A549 (cell line): ENCODE measurements at regions not wholly inside any gene's neighbourhood (a gene's known extent, or its start where the extent isn't known, plus 50 kb on each side); places are given as distances from the start of the nearest gene placed in this dataset.

Source experiments
- ATAC-seq, 2 experiments: fragments of 200-7000 bp in 1 of 2; fragments of >200 bp in 1 of 2; cut with Nextera tagmentation in 1 of 2; cut with Tn5 transposase in 1 of 2; 3 replicates each; pipeline versions ENCODE4 v1.8.0 to v1.9.1; 2018 to 2020; ENCODE audit warnings: mild to moderate bottlenecking in 1 of 2, moderate library complexity in 1 of 2
- CTCF ChIA-PET: fragments of 300-600 bp; sonication (Branson Sonifier 250); formaldehyde crosslinking; extraction: SDS; loops from one replicate; lab custom pipeline; 2021; ENCODE audit warnings: antibody characterized with exemption, inconsistent platforms; lab: Yijun Ruan, JAX
- POLR2A ChIA-PET: fragments of 350-600 bp; formaldehyde crosslinking; extraction: SDS; loops from one replicate; lab custom pipeline; 2021; ENCODE audit warnings: antibody characterized with exemption, inconsistent platforms; lab: Yijun Ruan, JAX
- DNase-seq, 2 experiments: peaks; one replicate each; pipeline versions ENCODE4 v3.0.0 to v3.0.0-alpha.2; 2011 to 2016; ENCODE audit warnings: low read depth in 1 of 2, low spot score in 1 of 2
- FAIRE-seq: peaks from 2 replicates; lab custom pipeline; 2011; peaks lifted over from hg19 to GRCh38; lab: Jason Lieb, UNC
- H3K27ac ChIP-seq, 2 experiments: fragments of >200 bp; sonication (Bioruptor Twin); formaldehyde crosslinking; 3 replicates each; pipeline ENCODE4 v1.5.1; 2016 to 2017
- H3K4me1 ChIP-seq: fragments of >200 bp; sonication (Bioruptor Twin); formaldehyde crosslinking; 3 replicates; pipeline ENCODE4 v1.6.1; 2016
- H3K4me2 ChIP-seq: fragments of >200 bp; sonication (Bioruptor Twin); formaldehyde crosslinking; 3 replicates; pipeline ENCODE4 v1.6.1; 2016
- H3K4me3 ChIP-seq: fragments of >200 bp; sonication (Bioruptor Twin); formaldehyde crosslinking; 3 replicates; pipeline ENCODE4 v1.5.1; 2016
- H3K9me3 ChIP-seq: fragments of >200 bp; sonication (Bioruptor Twin); formaldehyde crosslinking; 3 replicates; pipeline ENCODE4 v1.6.1; 2016
- CTCF ChIP-seq: fragments of >200 bp; sonication (Bioruptor Twin); formaldehyde crosslinking; IDR thresholded peaks from 3 replicates; pipeline ENCODE4 v1.5.1; 2016
- E2F6 ChIP-seq: IDR thresholded peaks from 2 replicates; pipeline ENCODE4 v1.6.1; 2012; ENCODE audit warnings: low read depth, borderline replicate concordance
- EHF ChIP-seq: fragments of 250-450 bp; sonication (Bioruptor Pico); IDR thresholded peaks from 2 replicates; pipeline ENCODE4 v1.5.0; 2020; ENCODE audit warnings: mild to moderate bottlenecking
- EHMT2 ChIP-seq: fragments of 200-600 bp; sonication (generic); IDR thresholded peaks from 2 replicates; pipeline ENCODE4 v1.6.1; 2016; ENCODE audit warnings: antibody characterized with exemption, low read depth, mild to moderate bottlenecking, moderate library complexity
- FOSB ChIP-seq: fragments of 250-450 bp; sonication (Bioruptor Pico); IDR thresholded peaks from 2 replicates; pipeline ENCODE4 v1.5.0; 2020; ENCODE audit warnings: mild to moderate bottlenecking, moderate library complexity
- FOSL2 ChIP-seq, 2 experiments: fragments of 450-650 bp in 1 of 2; fragments of >200 bp in 1 of 2; sonication (Bioruptor Twin) in 1 of 2; formaldehyde crosslinking; IDR thresholded peaks; 2 replicates each; pipeline versions ENCODE4 v1.5.0 to v1.6.1; 2016 to 2020; ENCODE audit warnings: mild to moderate bottlenecking in 1 of 2, moderate library complexity in 1 of 2
- GATA3 ChIP-seq: IDR thresholded peaks from 2 replicates; pipeline ENCODE4 v1.6.1; 2012; ENCODE audit warnings: borderline replicate concordance
- HMGXB4 ChIP-seq: fragments of 250-450 bp; sonication (Bioruptor Pico); IDR thresholded peaks from 2 replicates; pipeline ENCODE4 v1.5.0; 2021; ENCODE audit warnings: mild to moderate bottlenecking, moderate library complexity, borderline replicate concordance
- HOXA7 ChIP-seq: fragments of 250-450 bp; sonication (Bioruptor Pico); IDR thresholded peaks from 2 replicates; pipeline ENCODE4 v1.5.0; 2020; ENCODE audit warnings: mild to moderate bottlenecking, moderate library complexity
- JUN ChIP-seq, 2 experiments: fragments of >200 bp; sonication (Bioruptor Twin); formaldehyde crosslinking; IDR thresholded peaks; 2 replicates in 1 of 2; 3 replicates in 1 of 2; pipeline ENCODE4 v1.6.1; 2016 to 2017
- KDM1A ChIP-seq: fragments of 200-600 bp; sonication (generic); IDR thresholded peaks from 2 replicates; pipeline ENCODE4 v1.6.1; 2016; ENCODE audit warnings: low read depth, mild to moderate bottlenecking
- NFE2L2 ChIP-seq: fragments of 150-350 bp; conservative IDR thresholded peaks from 2 replicates; pipeline ENCODE4 v1.6.1; 2014; ENCODE audit warnings: low read length
- NPAS2 ChIP-seq: fragments of 250-450 bp; sonication (Bioruptor Pico); IDR thresholded peaks from 2 replicates; pipeline ENCODE4 v1.8.0; 2022; ENCODE audit warnings: mild to moderate bottlenecking, moderate library complexity, borderline replicate concordance
- POLR2AphosphoS2 ChIP-seq: conservative IDR thresholded peaks from 2 replicates; pipeline ENCODE4 v1.6.1; 2012; ENCODE audit warnings: low read length, improper control_type of control experiment, inconsistent platforms
- RAD21 ChIP-seq, 2 experiments: fragments of >200 bp in 1 of 2; sonication (Bioruptor Twin) in 1 of 2; formaldehyde crosslinking in 1 of 2; IDR thresholded peaks in 1 of 2; conservative IDR thresholded peaks in 1 of 2; 2 replicates in 1 of 2; 3 replicates in 1 of 2; pipeline ENCODE4 v1.6.1; 2012 to 2018; ENCODE audit warnings: inconsistent platforms in 1 of 2
- RCOR1 ChIP-seq: fragments of 150-350 bp; IDR thresholded peaks from 2 replicates; pipeline ENCODE4 v1.6.1; 2014; ENCODE audit warnings: antibody characterized with exemption, low read length, low read depth
- REST ChIP-seq: fragments of 200-600 bp; sonication (generic); IDR thresholded peaks from 2 replicates; pipeline ENCODE4 v1.6.1; 2016; ENCODE audit warnings: antibody characterized with exemption, mild to moderate bottlenecking, moderate library complexity
- SMC3 ChIP-seq: fragments of >200 bp; sonication (Bioruptor Twin); formaldehyde crosslinking; IDR thresholded peaks from 3 replicates; pipeline ENCODE4 v1.6.1; 2018; ENCODE audit warnings: inconsistent platforms
- SREBF2 ChIP-seq: fragments of 450-650 bp; IDR thresholded peaks from 2 replicates; pipeline ENCODE4 v1.6.1; 2014; ENCODE audit warnings: mild to moderate bottlenecking, moderate library complexity
- ZC3H11A ChIP-seq: fragments of 450-650 bp; IDR thresholded peaks from 2 replicates; pipeline ENCODE4 v1.6.1; 2014; ENCODE audit warnings: antibody characterized with exemption, mild to moderate bottlenecking
- ZFP36 ChIP-seq: fragments of 450-650 bp; IDR thresholded peaks from 2 replicates; pipeline ENCODE4 v1.6.1; 2014; ENCODE audit warnings: borderline replicate concordance; ENCODE audit not compliant: partially characterized antibody
- ZSCAN20 ChIP-seq: fragments of 250-450 bp; sonication (Bioruptor Pico); IDR thresholded peaks from 2 replicates; pipeline ENCODE4 v1.8.0; 2022; ENCODE audit warnings: mild to moderate bottlenecking, moderate library complexity
- WGBS: methylation state at CpG from one replicate; pipeline ENCODE4 v1.1.6; 2017; ENCODE audit errors: missing lambda C conversion rate; 5-methylcytosine and 5-hydroxymethylcytosine counted together
- TF ChIP-seq, protein P1 (sequence below): IDR thresholded peaks from 2 replicates; pipeline ENCODE4 v1.6.1; 2012

- 39% methylated on average over 3 of the region's 3 CpGs for WGBS
- TF ChIP-seq GATA3 (no peak), NFE2L2 (no peak), HOXA7 (CRISPR knock-in tag) (no peak)
- Histone ChIP-seq H3K4me2 (no peak overlapping the region), H3K4me1 (no peaks in the 10 kb centered on the region), H3K27ac (no peak overlapping the region), H3K4me3 (no peak overlapping the region), H3K9me3 (no peaks in the 10 kb centered on the region)
- ChIA-PET POLR2A (no interaction called here), CTCF (no interaction called here)
- FAIRE-seq (no peak), DNase-seq (no peak), ATAC-seq (no peak)
These were observed 483.0 kb upstream of the NDST4 start for GRCh38 chr4:115596265-115597001.

DNA sequence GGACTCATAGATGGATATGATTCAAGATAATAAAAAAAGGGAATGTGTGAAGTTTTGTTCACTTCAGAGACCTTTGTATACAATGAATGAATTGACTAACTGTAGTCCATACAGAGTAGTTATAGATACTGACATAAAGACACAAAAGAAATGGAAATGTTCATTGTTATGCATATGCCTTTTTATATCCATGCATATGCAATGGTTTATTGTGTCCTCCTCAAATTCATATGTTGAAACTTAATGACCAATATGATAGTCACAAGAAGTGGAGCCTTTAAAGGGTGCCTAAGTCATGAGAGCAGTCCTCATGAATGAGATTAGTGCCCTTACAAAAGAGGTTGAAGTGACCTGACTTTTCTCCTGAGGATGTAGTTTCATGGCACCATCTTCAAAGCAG is 467.5 kb upstream of the NDST4 start:
- Histone ChIP-seq H3K4me2 (no peak overlapping the region), H3K9me3 (no peaks in the 10 kb centered on the region), H3K27ac (no peak overlapping the region), H3K4me1 (no peaks in the 10 kb centered on the region), H3K4me3 (no peak overlapping the region)
- ChIA-PET CTCF (no interaction called here), POLR2A (no interaction called here)
- ATAC-seq (no peak), FAIRE-seq (no peak), DNase-seq (no peak)
- TF ChIP-seq FOSL2 (IDR thresholded peaks at IDR 0.05), result no peak
- no peak for TF ChIP-seq FOSL2 (CRISPR knock-in tag; IDR thresholded peaks at IDR 0.05)
- TF ChIP-seq HOXA7 (CRISPR knock-in tag), result no peak
- TF ChIP-seq EHF (CRISPR knock-in tag), result no peak
- no peak for TF ChIP-seq RAD21 (conservative IDR thresholded peaks at IDR 0.05 in 1 of 2, IDR thresholded peaks at IDR 0.05 in 1 of 2)
- TF ChIP-seq SMC3, result no peak
- no peak for TF ChIP-seq SREBF2
- TF ChIP-seq JUN (IDR thresholded peaks at IDR 0.05), result no peak
- TF ChIP-seq CTCF, result no peak
- TF ChIP-seq FOSB (CRISPR knock-in tag), result no peak
- TF ChIP-seq KDM1A, result no peak
- TF ChIP-seq ZC3H11A, result no peak
- TF ChIP-seq POLR2AphosphoS2, result no peak

DNA sequence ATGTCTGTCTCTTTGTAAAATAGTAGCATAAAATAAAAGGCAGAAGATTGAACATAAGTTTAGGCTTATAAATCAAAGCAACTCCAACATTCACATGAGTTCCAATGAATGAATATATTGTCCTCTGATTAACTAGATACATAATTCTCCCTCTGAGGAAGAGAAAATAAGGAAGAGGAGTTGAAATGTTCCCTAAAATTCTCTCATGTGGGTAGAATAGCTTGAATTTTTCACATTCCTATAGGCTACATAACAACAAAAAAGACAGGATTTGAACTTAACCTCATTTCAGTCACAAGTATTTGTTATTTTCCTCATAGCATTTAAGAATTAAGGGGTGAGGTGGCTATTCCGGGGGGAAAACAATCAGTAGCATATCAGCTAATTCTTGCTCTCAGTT is 462.4 kb upstream of the NDST4 start:
- no peak for TF ChIP-seq ZFP36
- no peak for TF ChIP-seq EHMT2
- no peak for TF ChIP-seq FOSL2 (IDR thresholded peaks at IDR 0.05)
- no peak for TF ChIP-seq FOSL2 (CRISPR knock-in tag; IDR thresholded peaks at IDR 0.05)
- no peak for TF ChIP-seq REST
- TF ChIP-seq HMGXB4 (CRISPR knock-in tag), result no peak
- TF ChIP-seq ZSCAN20 (CRISPR knock-in tag), result no peak
- TF ChIP-seq E2F6, result no peak
- TF ChIP-seq JUN (IDR thresholded peaks at IDR 0.05), result no peak
- TF ChIP-seq NPAS2, result no peak
- TF ChIP-seq, protein P1, sequence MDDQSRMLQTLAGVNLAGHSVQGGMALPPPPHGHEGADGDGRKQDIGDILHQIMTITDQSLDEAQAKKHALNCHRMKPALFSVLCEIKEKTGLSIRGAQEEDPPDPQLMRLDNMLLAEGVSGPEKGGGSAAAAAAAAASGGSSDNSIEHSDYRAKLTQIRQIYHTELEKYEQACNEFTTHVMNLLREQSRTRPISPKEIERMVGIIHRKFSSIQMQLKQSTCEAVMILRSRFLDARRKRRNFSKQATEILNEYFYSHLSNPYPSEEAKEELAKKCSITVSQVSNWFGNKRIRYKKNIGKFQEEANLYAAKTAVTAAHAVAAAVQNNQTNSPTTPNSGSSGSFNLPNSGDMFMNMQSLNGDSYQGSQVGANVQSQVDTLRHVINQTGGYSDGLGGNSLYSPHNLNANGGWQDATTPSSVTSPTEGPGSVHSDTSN, result no peak
- TF ChIP-seq RCOR1, result no peak
- TF ChIP-seq NFE2L2, result no peak
- Histone ChIP-seq H3K9me3 (no peaks in the 10 kb centered on the region), H3K27ac (no peak overlapping the region), H3K4me3 (no peak overlapping the region), H3K4me1 (no peaks in the 10 kb centered on the region), H3K4me2 (no peak overlapping the region)
- ATAC-seq (no peak), DNase-seq (no peak), FAIRE-seq (no peak)
- CTCF ChIA-PET, result no interaction called here
- WGBS, result 0% methylated on average over 1 of the region's 1 CpG
- POLR2A ChIA-PET, result no interaction called here
